ENCODE measurements at regions not wholly inside any gene's neighbourhood (a gene's known extent, or its start where the extent isn't known, plus 50 kb on each side); places are given as distances from the start of the nearest gene placed in this dataset.

DNA sequence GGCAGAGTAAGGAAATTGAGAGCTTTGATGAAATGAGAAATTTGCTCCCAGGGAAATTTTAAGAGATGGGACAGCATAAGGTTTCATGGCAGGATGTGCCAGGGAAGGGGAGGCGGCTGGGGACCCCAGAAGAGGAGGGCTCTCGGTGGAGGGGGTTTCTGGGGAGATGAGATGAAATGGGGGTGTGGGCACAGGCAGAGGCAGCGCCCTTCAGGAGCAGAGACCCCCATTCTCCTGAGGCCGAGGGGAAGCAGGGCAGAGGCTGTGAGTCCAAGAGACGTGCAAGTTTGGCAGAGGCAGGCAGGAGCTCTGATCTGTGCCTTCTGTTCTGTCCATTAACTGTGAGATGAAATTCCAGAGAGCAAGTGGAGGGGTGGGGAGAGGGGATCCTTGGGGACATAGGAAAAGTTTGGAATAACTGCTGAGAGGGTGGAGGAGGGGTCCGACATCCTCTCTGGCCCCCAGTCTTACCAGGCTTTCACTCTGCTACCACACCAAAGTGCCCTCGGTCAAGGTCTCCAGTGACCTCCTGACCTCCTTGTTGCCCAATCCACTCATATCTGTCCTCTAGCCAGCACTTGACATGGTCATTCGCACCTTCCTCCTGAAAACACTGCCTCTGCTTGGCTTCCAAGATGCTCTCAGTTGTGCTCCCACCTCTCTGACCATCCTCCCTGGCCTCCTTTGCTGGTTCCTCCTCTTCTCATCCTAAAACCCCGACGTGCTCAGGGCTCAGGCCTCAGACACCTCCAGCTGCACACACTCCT, 108.1 kb upstream of the MVB12B start:
- Histone ChIP-seq H3K9me3 (peaks cover 0 to 3% of the 10 kb centered on the region in 2 donors), H3K4me1 (no peaks in the 10 kb centered on the region), H3K27me3 (peaks cover 49% of the 10 kb centered on the region), H3K4me3 (no peak overlapping the region), H3K27ac (no peak overlapping the region), H3K36me3 (no peaks in the 10 kb centered on the region)
- DNase-seq = no peak
- intact Hi-C loops (cut with DNase I; ENCODE audit: low total_unique reads) (no loop called here), in situ Hi-C loops (cut with MboI; ENCODE audit: low pct_ligation_motif_present in 1 of 4, low pct_unique_long_range_greater_than_20kb in 1 of 4, low sequenced_read_pairs in 3 of 4) (no loop called here)
- TF ChIP-seq EP300 (IDR thresholded peaks at IDR 0.05; ENCODE audit: low read depth) = no peak
- TF ChIP-seq, protein P1, sequence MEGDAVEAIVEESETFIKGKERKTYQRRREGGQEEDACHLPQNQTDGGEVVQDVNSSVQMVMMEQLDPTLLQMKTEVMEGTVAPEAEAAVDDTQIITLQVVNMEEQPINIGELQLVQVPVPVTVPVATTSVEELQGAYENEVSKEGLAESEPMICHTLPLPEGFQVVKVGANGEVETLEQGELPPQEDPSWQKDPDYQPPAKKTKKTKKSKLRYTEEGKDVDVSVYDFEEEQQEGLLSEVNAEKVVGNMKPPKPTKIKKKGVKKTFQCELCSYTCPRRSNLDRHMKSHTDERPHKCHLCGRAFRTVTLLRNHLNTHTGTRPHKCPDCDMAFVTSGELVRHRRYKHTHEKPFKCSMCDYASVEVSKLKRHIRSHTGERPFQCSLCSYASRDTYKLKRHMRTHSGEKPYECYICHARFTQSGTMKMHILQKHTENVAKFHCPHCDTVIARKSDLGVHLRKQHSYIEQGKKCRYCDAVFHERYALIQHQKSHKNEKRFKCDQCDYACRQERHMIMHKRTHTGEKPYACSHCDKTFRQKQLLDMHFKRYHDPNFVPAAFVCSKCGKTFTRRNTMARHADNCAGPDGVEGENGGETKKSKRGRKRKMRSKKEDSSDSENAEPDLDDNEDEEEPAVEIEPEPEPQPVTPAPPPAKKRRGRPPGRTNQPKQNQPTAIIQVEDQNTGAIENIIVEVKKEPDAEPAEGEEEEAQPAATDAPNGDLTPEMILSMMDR (IDR thresholded peaks at IDR 0.05) = no peak
- TF ChIP-seq POLR2A (IDR thresholded peaks at IDR 0.05) = no peak
- no peak for TF ChIP-seq POLR2AphosphoS5 (IDR thresholded peaks at IDR 0.05)
- 77 to 83% methylated on average over 1 to 10 of the region's 10 CpGs for WGBS, 2 donors (ENCODE audit: low coverage in 1 of 2)

DNA sequence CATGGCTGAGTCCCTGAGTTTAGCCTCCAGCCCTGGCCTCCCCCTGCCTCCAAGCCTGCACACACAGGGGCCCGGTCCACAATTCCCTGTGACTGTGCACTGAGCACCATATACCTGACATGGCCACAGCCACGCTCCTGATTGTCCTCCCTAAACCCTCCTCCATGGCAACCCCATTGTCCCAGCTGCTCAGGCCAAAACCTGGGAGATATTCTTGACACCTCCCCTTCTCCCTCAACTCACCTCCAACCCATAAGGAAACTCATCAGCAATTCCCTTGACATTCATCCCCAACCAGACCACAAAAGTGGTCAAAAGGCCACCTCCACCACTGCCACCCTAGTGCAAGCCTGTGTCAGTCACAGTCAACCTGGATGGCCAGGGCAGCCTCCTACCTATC, 107.5 kb upstream of the MVB12B start:
- in situ Hi-C loops (cut with MboI; ENCODE audit: low pct_ligation_motif_present in 1 of 4, low pct_unique_long_range_greater_than_20kb in 1 of 4, low sequenced_read_pairs in 3 of 4) = no loop called here
- no peaks in the 10 kb centered on the region for H3K9me3 ChIP-seq
- no peak for DNase-seq
- peaks cover 54% of the 10 kb centered on the region for H3K27me3 ChIP-seq
- no peak overlapping the region for H3K27ac ChIP-seq
- TF ChIP-seq POLR2AphosphoS5 (IDR thresholded peaks at IDR 0.05) = no peak
- TF ChIP-seq, protein P1 (IDR thresholded peaks at IDR 0.05) = no peak
- no peak for TF ChIP-seq POLR2A (IDR thresholded peaks at IDR 0.05)
- no peak for TF ChIP-seq EP300 (IDR thresholded peaks at IDR 0.05; ENCODE audit: low read depth)
- intact Hi-C loops (cut with DNase I; ENCODE audit: low total_unique reads) = no loop called here
- H3K36me3 ChIP-seq = no peaks in the 10 kb centered on the region
- no peaks in the 10 kb centered on the region for H3K4me1 ChIP-seq
- no peak overlapping the region for H3K4me3 ChIP-seq
- WGBS, 2 donors (ENCODE audit: low coverage in 1 of 2) = 79 to 100% methylated on average over 2 of the region's 2 CpGs

DNA sequence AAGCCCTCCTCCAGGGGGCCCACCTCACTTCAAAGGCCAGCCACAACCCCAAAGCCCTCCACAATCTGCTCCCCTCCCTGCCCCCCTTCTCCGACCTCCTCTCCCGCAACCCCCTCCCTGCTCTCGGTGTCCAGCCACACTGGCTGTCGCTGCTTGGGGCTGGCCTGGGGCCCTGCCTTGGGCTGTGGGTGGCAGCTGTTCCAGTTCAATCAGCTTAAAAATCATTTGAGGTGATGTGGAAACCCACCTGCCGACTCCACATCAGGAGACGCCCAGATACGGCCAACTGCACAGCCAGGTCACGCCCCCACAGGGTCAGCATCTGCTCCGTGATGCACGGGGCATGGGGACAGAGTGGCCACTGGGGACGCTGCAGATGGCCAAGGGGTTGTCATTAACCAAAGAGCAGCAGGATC, 107.0 kb upstream of the MVB12B start:
- WGBS, 2 donors (ENCODE audit: low coverage in 1 of 2) = 87% methylated on average over 11 of the region's 11 CpGs; no CpG with 5 or more reads in 1 of the 2 donors
- in situ Hi-C loops (cut with MboI; ENCODE audit: low pct_ligation_motif_present in 1 of 4, low pct_unique_long_range_greater_than_20kb in 1 of 4, low sequenced_read_pairs in 3 of 4) = loop anchor here in 1 of 4 donors (5.0 kb wide), 1 partner anchor 817 kb away; no protein-coding TSS in a partner anchor
- Histone ChIP-seq H3K27ac (no peak overlapping the region), H3K4me3 (no peak overlapping the region), H3K9me3 (no peaks in the 10 kb centered on the region), H3K27me3 (peaks cover 57% of the 10 kb centered on the region), H3K36me3 (no peaks in the 10 kb centered on the region), H3K4me1 (no peaks in the 10 kb centered on the region)
- no peak for TF ChIP-seq POLR2A (IDR thresholded peaks at IDR 0.05)
- no peak for TF ChIP-seq EP300 (IDR thresholded peaks at IDR 0.05; ENCODE audit: low read depth)
- no peak for TF ChIP-seq POLR2AphosphoS5 (IDR thresholded peaks at IDR 0.05)
- TF ChIP-seq, protein P1 (IDR thresholded peaks at IDR 0.05) = no peak
- intact Hi-C loops (cut with DNase I; ENCODE audit: low total_unique reads) = loop anchor here (10.0 kb wide), 1 partner anchor 815 kb away; no protein-coding TSS in a partner anchor
- no peak for DNase-seq

DNA sequence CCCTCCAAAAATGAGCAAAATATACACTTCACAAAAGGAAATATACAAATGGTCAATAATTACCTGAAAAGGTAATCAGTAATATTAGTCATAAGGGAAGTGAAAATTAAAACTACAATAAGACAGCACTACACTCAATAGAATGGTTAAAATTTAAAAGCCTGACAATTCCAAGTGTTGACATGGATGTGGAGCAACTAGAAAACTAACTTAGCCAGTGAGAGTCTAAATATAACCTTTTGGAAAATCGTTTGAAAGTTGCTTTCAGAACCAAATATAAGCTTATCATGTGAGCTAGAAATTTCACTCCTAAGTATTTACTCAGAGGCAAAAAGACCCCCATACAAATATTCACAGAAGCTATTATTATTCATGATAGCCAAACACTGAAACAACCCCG, 105.1 kb upstream of the MVB12B start:
- Histone ChIP-seq H3K27me3 (peaks cover 73% of the 10 kb centered on the region), H3K27ac (no peak overlapping the region), H3K4me3 (no peak overlapping the region), H3K36me3 (no peaks in the 10 kb centered on the region), H3K4me1 (no peaks in the 10 kb centered on the region), H3K9me3 (no peaks in the 10 kb centered on the region)
- no peak for DNase-seq
- intact Hi-C loops (cut with DNase I; ENCODE audit: low total_unique reads) (loop anchor here (10.0 kb wide), 1 partner anchor 817 kb away; no protein-coding TSS in a partner anchor), in situ Hi-C loops (cut with MboI; ENCODE audit: low pct_ligation_motif_present in 1 of 4, low pct_unique_long_range_greater_than_20kb in 1 of 4, low sequenced_read_pairs in 3 of 4) (loop anchor here in 1 of 4 donors (5.0 kb wide), 1 partner anchor 819 kb away; no protein-coding TSS in a partner anchor)
- WGBS, 2 donors (ENCODE audit: low coverage in 1 of 2) = 88 to 94% methylated on average over 2 of the region's 2 CpGs
- TF ChIP-seq EP300 (IDR thresholded peaks at IDR 0.05; ENCODE audit: low read depth) = no peak
- TF ChIP-seq, protein P1 (IDR thresholded peaks at IDR 0.05) = no peak
- TF ChIP-seq POLR2AphosphoS5 (IDR thresholded peaks at IDR 0.05) = no peak
- no peak for TF ChIP-seq POLR2A (IDR thresholded peaks at IDR 0.05)
